Activated T-helper 17 cell treated with anti-CD3 and anti-CD28 coated beads, Interleukin-2, amount 50 U/mL, for 72 hours (primary cell): ENCODE measurements at regions not wholly inside any gene's neighbourhood (a gene's known extent, or its start where the extent isn't known, plus 50 kb on each side); places are given as distances from the start of the nearest gene placed in this dataset.

ENCODE experiments used
- ATAC-seq: fragments of 150-1000 bp; cut with Tn5 transposase; replicated peaks from 2 replicates; pipeline ENCODE4 v1.10.0; 2021; ENCODE audit warnings: mild to moderate bottlenecking, moderate library complexity
- H3K27ac Mint-ChIP-seq: one replicate; pipeline ENCODE4 v1.8.0; 2022; ENCODE audit warnings: mixed read lengths
- H3K27me3 Mint-ChIP-seq: one replicate; pipeline ENCODE4 v1.8.0; 2022; ENCODE audit warnings: mixed read lengths
- H3K36me3 Mint-ChIP-seq: one replicate; pipeline ENCODE4 v1.8.0; 2022; ENCODE audit warnings: low read depth, mild to moderate bottlenecking, mixed read lengths
- H3K4me1 Mint-ChIP-seq: one replicate; pipeline ENCODE4 v1.8.0; 2022; ENCODE audit warnings: mixed read lengths
- H3K4me3 Mint-ChIP-seq: one replicate; pipeline ENCODE4 v1.8.0; 2022; ENCODE audit warnings: mild to moderate bottlenecking, mixed read lengths
- H3K9me3 Mint-ChIP-seq: one replicate; pipeline ENCODE4 v1.8.0; 2022; ENCODE audit warnings: mixed read lengths

DNA sequence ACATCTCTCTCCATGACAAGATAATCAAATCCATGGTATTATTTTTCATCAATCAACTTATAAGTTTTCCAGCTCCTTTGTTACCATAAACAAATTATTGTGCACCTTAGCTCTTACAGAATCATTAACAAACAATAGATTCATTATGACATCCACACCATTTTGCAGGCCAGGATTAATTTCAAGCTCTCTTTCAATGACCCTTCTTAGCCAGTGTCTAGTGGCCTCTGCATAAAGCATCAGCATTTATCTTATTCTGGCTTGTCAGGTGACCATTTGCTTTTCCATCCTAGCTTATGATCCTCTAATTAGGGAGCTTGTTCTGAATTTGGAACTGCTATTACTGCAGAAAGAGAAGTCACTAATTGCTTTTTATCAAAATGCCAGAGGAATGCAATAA, 806.2 kb upstream of the CHAC2 start:
- H3K4me1 Mint-ChIP-seq = no peaks in the 10 kb centered on the region
- H3K9me3 Mint-ChIP-seq = no peaks in the 10 kb centered on the region
- no peak for ATAC-seq
- H3K4me3 Mint-ChIP-seq = no peak overlapping the region
- H3K36me3 Mint-ChIP-seq = no peaks in the 10 kb centered on the region
- no peak overlapping the region for H3K27ac Mint-ChIP-seq
- H3K27me3 Mint-ChIP-seq = no peaks in the 10 kb centered on the region

GRCh38 chr2:52960881-52961280, 806.7 kb upstream of the CHAC2 start:
- H3K27ac Mint-ChIP-seq = no peak overlapping the region
- no peak for ATAC-seq
- no peaks in the 10 kb centered on the region for H3K4me1 Mint-ChIP-seq
- no peaks in the 10 kb centered on the region for H3K36me3 Mint-ChIP-seq
- no peaks in the 10 kb centered on the region for H3K9me3 Mint-ChIP-seq
- no peaks in the 10 kb centered on the region for H3K27me3 Mint-ChIP-seq
- H3K4me3 Mint-ChIP-seq = no peak overlapping the region

DNA sequence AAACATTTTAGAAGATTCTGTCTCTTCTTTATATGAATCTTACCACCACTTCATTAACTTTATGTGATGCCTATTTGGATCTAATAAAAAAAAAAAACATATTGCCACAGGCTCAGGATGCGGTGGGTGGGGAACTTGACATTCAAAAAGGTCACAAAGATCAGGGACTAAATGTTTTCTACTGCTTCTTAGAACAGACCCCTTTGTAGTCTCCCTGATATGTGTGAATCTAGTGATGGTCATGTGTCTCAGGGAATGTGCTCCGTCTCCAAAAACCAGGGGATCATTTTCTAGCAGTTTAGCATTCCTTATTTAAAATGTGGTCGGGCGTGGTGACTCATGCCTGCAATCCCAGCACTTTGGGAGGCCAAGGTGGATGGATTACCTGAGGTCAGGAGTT, 807.8 kb upstream of the CHAC2 start:
- ATAC-seq = no peak
- Mint-ChIP-seq H3K27me3 (no peaks in the 10 kb centered on the region), H3K4me3 (no peak overlapping the region), H3K36me3 (no peaks in the 10 kb centered on the region), H3K4me1 (no peaks in the 10 kb centered on the region), H3K9me3 (no peaks in the 10 kb centered on the region), H3K27ac (no peak overlapping the region)

GRCh38 chr2:52956766-52957165, 810.8 kb upstream of the CHAC2 start:
- no peak overlapping the region for H3K27ac Mint-ChIP-seq
- H3K4me1 Mint-ChIP-seq = no peaks in the 10 kb centered on the region
- no peaks in the 10 kb centered on the region for H3K36me3 Mint-ChIP-seq
- H3K4me3 Mint-ChIP-seq = no peak overlapping the region
- H3K9me3 Mint-ChIP-seq = no peaks in the 10 kb centered on the region
- no peaks in the 10 kb centered on the region for H3K27me3 Mint-ChIP-seq
- ATAC-seq = no peak

GRCh38 chr2:52956118-52956517, 811.5 kb upstream of the CHAC2 start:
- Mint-ChIP-seq H3K36me3 (no peaks in the 10 kb centered on the region), H3K4me3 (no peak overlapping the region), H3K27me3 (no peaks in the 10 kb centered on the region), H3K9me3 (no peaks in the 10 kb centered on the region), H3K27ac (no peak overlapping the region), H3K4me1 (no peaks in the 10 kb centered on the region)
- ATAC-seq = no peak

DNA sequence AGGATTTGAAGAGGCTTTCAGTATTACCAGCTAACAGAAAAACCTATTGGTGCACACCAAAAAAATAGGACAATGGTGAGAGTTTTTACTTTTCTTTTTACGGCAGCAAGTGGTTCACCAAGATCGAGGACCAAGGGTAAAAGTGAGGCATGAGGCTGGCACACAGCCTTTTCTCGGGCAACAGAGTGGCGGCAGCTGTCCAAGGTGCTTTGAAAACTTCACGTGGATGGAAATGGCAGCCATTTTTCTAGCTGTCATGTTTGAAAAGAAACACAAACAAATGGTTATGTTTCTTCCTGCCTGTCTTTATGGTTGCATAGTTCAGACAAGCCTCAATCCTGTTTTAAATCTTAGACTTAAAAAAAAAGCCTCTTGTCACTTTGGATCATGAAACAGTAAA, 812.5 kb upstream of the CHAC2 start:
- Mint-ChIP-seq H3K27ac (no peak overlapping the region), H3K4me3 (no peak overlapping the region), H3K4me1 (no peaks in the 10 kb centered on the region), H3K9me3 (peaks cover 7% of the 10 kb centered on the region), H3K36me3 (no peaks in the 10 kb centered on the region), H3K27me3 (peaks cover 5% of the 10 kb centered on the region)
- no peak for ATAC-seq

GRCh38 chr2:52940101-52940500, 827.5 kb upstream of the CHAC2 start:
- peaks cover 4% of the 10 kb centered on the region for H3K9me3 Mint-ChIP-seq
- no peak overlapping the region for H3K27ac Mint-ChIP-seq
- no peak for ATAC-seq
- H3K4me1 Mint-ChIP-seq = no peaks in the 10 kb centered on the region
- H3K27me3 Mint-ChIP-seq = no peaks in the 10 kb centered on the region
- no peak overlapping the region for H3K4me3 Mint-ChIP-seq
- H3K36me3 Mint-ChIP-seq = no peaks in the 10 kb centered on the region

GRCh38 chr2:52939250-52939649, 828.4 kb upstream of the CHAC2 start:
- peak; percentile 36 for ATAC-seq
- Mint-ChIP-seq H3K27me3 (no peaks in the 10 kb centered on the region), H3K4me1 (no peaks in the 10 kb centered on the region), H3K36me3 (no peaks in the 10 kb centered on the region), H3K27ac (no peak overlapping the region), H3K9me3 (peaks cover 4% of the 10 kb centered on the region), H3K4me3 (no peak overlapping the region)

DNA sequence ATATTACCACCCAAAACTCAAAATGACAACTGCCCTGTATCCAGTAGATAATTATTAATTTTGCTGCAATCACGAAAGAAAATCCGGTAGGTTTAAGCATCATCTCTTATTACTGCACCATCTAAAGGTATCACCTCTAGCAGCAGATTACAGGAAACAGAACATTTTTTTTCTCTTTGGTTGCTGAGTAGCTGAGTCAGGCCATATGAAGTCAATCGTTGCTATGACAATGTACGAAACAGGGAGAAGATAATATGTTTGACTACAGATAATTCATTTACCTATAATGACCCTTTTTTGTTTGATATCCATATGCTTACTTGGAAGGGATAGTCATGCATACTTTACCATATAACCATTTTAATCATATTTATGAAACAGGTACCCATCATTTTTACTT, 831.6 kb upstream of the CHAC2 start:
- Mint-ChIP-seq H3K27ac (peak overlapping the region; percentile 69), H3K4me1 (no peaks in the 10 kb centered on the region), H3K36me3 (no peaks in the 10 kb centered on the region), H3K4me3 (peak overlapping the region; percentile 46), H3K27me3 (no peaks in the 10 kb centered on the region), H3K9me3 (peaks cover 4% of the 10 kb centered on the region)
- ATAC-seq = peak; percentile 59

DNA sequence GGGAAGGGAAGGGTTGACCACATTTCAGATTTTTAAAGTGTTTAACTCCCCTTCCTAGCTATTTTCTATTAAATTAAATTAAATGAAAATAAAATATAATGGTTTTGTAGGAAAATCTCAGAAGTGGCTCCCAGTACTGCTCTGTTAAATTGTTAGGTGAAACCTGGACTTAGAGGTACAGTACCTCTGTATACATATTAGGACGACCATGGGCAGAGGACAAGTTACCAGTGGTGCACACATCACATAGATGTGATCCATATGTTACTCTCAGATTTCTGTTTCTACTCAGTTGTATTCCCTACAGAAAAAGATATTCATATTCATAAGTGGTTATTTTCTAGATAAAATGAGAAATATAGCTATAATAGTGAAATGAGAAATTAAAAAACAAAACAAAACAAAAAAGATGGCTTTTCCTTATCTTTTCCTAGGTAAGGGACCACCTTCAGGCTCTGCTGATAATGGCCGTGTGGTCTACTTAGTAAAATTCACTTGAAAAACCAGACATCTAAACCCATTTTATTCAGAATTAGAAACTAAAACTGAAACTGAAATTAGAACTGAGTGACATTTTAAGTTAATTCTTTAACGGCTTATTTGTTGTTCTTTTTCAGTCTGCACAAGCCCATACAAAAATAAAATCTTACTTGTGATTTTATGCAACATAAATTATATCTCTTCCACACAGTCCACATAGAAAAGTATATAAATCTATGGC, 832.5 kb upstream of the CHAC2 start:
- Mint-ChIP-seq H3K27me3 (no peaks in the 10 kb centered on the region), H3K36me3 (no peaks in the 10 kb centered on the region), H3K9me3 (peaks cover 8% of the 10 kb centered on the region), H3K4me3 (peak overlapping the region; percentile 46), H3K4me1 (no peaks in the 10 kb centered on the region), H3K27ac (peak overlapping the region; percentile 69)
- ATAC-seq = peak; percentile 13

DNA sequence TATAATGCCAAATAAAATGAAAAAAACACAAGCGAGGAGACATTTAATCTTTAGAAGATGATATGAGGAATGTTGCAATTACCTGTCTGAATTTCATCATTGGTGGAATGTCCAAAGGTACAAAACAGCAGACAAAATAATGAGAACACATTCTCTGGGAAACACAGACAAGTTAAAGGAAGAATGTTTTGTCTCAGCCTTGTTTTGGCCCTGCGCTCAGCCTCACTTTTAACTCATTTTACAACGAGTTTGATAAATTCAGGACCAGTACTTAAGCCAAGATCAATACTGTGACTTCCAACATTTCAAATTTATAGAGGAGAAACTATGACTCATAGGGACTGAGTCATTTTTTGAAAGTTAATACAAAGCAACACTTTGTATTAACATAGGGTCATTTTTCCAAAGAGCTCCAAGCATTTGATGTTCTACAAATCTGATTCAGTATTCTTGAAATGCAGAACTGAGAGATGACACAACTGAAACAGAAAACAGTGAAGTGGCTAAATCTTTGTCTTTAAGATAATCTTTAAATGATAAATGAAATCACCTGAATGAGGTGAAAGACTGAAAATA, 833.2 kb upstream of the CHAC2 start:
- Mint-ChIP-seq H3K27ac (no peak overlapping the region), H3K27me3 (no peaks in the 10 kb centered on the region), H3K4me3 (peak overlapping the region; percentile 25), H3K4me1 (no peaks in the 10 kb centered on the region), H3K36me3 (no peaks in the 10 kb centered on the region), H3K9me3 (peaks cover 8% of the 10 kb centered on the region)
- peak; percentile 72 for ATAC-seq

DNA sequence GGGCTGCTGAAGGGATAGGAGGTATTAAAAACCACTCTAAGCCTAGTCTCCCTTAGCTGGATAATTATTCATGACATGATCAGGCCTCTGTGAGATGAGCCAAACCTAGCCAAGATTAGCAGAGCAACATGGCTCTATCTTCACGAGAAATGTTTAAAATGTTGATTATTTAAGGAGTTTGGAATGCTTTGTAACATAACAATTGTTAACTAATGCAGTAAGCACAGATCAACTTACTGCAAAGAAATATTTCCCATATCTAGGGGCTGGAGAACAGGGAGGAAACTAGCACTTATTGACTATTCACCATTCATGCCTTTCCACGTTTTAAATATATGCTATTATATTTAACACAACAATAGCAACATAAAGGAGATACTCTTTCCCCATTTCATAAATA, 833.7 kb upstream of the CHAC2 start:
- H3K36me3 Mint-ChIP-seq = no peaks in the 10 kb centered on the region
- peaks cover 13% of the 10 kb centered on the region for H3K9me3 Mint-ChIP-seq
- no peaks in the 10 kb centered on the region for H3K27me3 Mint-ChIP-seq
- no peak overlapping the region for H3K27ac Mint-ChIP-seq
- H3K4me1 Mint-ChIP-seq = no peaks in the 10 kb centered on the region
- no peak for ATAC-seq
- H3K4me3 Mint-ChIP-seq = no peak overlapping the region

DNA sequence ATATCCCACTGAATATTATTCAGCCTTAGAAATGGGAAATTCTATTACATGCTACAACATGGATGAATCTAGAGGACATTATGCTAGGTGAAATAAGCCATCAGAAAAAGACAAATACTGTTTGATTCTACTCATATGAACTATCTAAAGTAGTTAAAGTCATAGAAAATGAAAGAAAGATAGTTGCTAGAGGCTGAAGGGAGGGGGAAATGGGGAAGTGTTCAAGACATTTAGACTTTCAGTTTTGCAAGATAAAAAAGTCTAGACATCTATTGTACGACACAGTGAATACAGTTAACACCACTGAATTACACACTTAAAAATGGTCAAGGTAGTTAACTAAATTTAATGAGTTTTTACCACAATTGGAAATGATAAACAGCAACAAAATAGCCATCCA, 835.9 kb upstream of the CHAC2 start:
- Mint-ChIP-seq H3K27me3 (no peaks in the 10 kb centered on the region), H3K9me3 (peaks cover 12% of the 10 kb centered on the region), H3K4me1 (no peaks in the 10 kb centered on the region), H3K4me3 (no peak overlapping the region), H3K27ac (no peak overlapping the region), H3K36me3 (no peaks in the 10 kb centered on the region)
- no peak for ATAC-seq

DNA sequence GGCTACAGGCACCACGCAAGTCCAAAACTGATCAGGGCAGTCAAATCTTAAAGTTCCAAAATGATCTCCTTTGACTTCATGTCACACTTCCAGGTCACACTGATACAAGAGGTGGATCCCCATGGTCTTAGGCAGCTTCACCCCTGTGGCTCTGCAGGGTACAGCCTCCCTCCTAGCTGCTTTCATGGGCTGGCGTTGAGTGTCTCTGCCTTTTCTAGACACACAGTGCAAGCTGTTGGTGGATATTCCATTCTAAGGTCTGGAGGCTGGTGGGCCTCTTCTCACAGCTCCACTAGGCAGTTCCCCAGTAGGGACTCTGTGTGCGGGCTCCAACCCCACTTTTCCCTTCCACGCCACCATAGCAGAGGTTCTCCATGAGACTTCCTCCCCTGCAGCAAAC, 838.2 kb upstream of the CHAC2 start:
- Mint-ChIP-seq H3K9me3 (peaks cover 12% of the 10 kb centered on the region), H3K27ac (no peak overlapping the region), H3K4me3 (no peak overlapping the region), H3K27me3 (no peaks in the 10 kb centered on the region), H3K36me3 (no peaks in the 10 kb centered on the region), H3K4me1 (no peaks in the 10 kb centered on the region)
- no peak for ATAC-seq

- Mint-ChIP-seq H3K36me3 (no peaks in the 10 kb centered on the region), H3K4me1 (no peaks in the 10 kb centered on the region), H3K27me3 (no peaks in the 10 kb centered on the region), H3K4me3 (no peak overlapping the region), H3K27ac (no peak overlapping the region), H3K9me3 (peaks cover 2% of the 10 kb centered on the region)
- ATAC-seq = no peak
Observed at GRCh38 chr2:52919673-52920072, 847.9 kb upstream of the CHAC2 start.
